GM13976 (cell line): ENCODE measurements at regions not wholly inside any gene's neighbourhood (a gene's known extent, or its start where the extent isn't known, plus 50 kb on each side); places are given as distances from the start of the nearest gene placed in this dataset.

ENCODE experiments used
- DNase-seq: peaks from one replicate; pipeline ENCODE4 v3.0.0; 2012; ENCODE audit warnings: low spot score
- in situ Hi-C: fragments of 300-500 bp; cut with MboI; formaldehyde crosslinking; loops from one replicate; pipeline ENCODE4 v1.12.0; 2022; ENCODE audit warnings: low sequenced_read_pairs, mixed read lengths, inconsistent platforms; ENCODE audit not compliant: unreplicated experiment
- TF ChIP-seq, protein P1 (sequence below): IDR thresholded peaks from 2 replicates; pipeline ENCODE4 v1.5.1; 2012; ENCODE audit warnings: borderline replicate concordance, mild to moderate bottlenecking; ENCODE audit not compliant: insufficient read depth; ENCODE audit errors: extremely low read depth, missing control alignments, control extremely low read depth

DNA sequence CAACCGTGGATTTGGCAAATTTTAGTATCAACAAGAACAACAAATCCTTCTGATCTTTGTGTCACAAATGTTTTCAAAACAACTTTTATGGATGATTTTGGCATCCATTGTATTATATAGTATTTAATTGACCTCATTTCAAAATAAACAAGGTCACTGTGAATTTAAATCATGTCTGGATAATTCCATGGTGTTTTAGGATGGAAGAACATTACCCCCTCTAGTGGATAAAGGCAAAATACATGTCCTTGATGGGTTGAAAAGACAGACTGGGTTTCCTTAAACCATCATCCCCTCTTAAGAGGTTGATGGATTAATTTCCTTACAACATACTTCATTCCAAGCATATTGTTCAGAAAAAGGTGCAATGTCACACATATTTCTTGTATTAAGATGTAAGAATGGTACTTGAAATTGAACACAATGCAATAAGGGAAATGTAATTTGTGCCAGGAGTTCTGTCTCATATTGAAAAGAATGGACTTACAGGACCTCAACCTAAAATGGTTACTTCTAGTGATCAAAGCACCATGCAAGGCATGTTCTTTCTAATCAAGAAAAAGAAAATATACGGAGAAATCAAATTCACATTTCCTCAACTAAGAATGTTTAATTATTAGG is 352.0 kb downstream of the BCAT1 start:
- DNase-seq: peak; percentile 31
- in situ Hi-C loops: loop anchor here (25.0 kb wide), 1 partner anchor 485 kb away; no protein-coding TSS in a partner anchor

DNA sequence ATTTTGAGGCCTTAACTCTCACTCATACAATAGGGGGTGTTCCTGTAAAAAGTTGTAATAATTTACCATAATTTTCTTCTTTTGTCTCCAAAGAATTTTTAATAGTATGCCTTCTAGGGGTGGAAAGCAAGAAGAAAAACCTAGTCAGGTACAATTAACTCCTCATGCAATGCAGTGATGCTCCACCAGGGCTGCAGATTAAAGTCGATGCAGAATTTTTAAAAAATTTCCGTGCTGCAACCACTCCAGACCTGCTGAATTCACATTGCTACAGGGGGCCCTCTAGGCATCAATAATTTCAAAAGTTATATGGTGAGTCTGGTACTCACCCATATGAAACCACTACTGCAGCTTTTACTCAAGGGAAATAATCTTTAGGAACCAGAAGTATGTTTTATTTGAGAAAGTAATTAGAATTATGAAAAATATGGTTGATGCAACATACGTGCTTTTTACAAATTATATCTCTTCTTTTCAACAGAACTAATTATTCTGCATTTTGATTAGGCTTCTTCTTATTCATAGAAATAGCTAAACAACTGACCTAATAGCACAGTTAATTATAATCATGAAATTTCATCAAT is 353.2 kb downstream of the BCAT1 start:
- no peak for DNase-seq
- in situ Hi-C loops: loop anchor here (25.0 kb wide), 1 partner anchor 483 kb away; no protein-coding TSS in a partner anchor
- TF ChIP-seq, protein P1, sequence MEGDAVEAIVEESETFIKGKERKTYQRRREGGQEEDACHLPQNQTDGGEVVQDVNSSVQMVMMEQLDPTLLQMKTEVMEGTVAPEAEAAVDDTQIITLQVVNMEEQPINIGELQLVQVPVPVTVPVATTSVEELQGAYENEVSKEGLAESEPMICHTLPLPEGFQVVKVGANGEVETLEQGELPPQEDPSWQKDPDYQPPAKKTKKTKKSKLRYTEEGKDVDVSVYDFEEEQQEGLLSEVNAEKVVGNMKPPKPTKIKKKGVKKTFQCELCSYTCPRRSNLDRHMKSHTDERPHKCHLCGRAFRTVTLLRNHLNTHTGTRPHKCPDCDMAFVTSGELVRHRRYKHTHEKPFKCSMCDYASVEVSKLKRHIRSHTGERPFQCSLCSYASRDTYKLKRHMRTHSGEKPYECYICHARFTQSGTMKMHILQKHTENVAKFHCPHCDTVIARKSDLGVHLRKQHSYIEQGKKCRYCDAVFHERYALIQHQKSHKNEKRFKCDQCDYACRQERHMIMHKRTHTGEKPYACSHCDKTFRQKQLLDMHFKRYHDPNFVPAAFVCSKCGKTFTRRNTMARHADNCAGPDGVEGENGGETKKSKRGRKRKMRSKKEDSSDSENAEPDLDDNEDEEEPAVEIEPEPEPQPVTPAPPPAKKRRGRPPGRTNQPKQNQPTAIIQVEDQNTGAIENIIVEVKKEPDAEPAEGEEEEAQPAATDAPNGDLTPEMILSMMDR: no peak

More for the DNA sequence above, 352.0 kb downstream of the BCAT1 start:
- TF ChIP-seq, protein P1: peak; percentile 15

DNA sequence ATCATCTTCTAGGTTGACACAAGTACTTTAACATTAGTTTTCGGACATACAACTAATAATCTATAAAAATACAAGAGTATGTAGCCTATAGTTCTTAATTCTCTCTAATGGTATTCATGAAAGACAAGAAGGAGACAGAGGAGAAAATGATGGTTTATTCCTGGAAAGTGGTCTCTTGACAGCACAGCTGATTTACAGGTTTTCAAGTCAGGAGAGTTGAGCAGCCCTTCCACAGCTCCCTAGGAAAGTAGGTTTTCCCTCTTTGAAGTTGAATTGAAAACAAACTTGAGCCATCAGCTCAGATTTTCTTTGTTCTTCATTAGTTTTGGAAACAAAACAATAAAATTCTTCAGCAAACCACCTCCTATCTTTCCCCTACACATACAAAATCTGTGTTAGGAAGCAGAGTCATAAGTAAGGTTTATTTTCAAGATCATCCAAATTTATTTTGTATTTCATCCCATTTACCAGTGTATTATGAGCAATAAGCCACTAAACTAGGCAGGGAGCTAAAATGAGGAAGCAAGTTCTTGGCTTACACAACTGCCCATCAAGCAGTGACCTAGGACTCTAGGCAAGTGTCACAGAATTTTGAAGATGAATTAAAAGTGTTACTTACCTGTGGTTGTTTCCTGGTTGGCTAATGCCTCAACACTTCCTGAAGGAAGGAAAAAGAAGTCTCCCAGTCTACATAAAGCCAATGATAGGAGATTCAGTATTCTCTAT is 357.0 kb downstream of the BCAT1 start:
- in situ Hi-C loops: loop anchor here (25.0 kb wide), 1 partner anchor 480 kb away; no protein-coding TSS in a partner anchor
- TF ChIP-seq, protein P1: no peak
- DNase-seq: no peak

- in situ Hi-C loops: loop anchor here (25.0 kb wide), 1 partner anchor 479 kb away; no protein-coding TSS in a partner anchor
- DNase-seq: no peak
Measured at GRCh38 chr12:24591079-24591626, 357.7 kb downstream of the BCAT1 start.

GRCh38 chr12:24586293-24586692 is 362.6 kb downstream of the BCAT1 start:
- DNase-seq: no peak
- TF ChIP-seq, protein P1: no peak
- in situ Hi-C loops: loop anchor here (25.0 kb wide), 1 partner anchor 474 kb away; no protein-coding TSS in a partner anchor

More at GRCh38 chr12:24591079-24591626, 357.7 kb downstream of the BCAT1 start:
- TF ChIP-seq, protein P1: no peak

DNA sequence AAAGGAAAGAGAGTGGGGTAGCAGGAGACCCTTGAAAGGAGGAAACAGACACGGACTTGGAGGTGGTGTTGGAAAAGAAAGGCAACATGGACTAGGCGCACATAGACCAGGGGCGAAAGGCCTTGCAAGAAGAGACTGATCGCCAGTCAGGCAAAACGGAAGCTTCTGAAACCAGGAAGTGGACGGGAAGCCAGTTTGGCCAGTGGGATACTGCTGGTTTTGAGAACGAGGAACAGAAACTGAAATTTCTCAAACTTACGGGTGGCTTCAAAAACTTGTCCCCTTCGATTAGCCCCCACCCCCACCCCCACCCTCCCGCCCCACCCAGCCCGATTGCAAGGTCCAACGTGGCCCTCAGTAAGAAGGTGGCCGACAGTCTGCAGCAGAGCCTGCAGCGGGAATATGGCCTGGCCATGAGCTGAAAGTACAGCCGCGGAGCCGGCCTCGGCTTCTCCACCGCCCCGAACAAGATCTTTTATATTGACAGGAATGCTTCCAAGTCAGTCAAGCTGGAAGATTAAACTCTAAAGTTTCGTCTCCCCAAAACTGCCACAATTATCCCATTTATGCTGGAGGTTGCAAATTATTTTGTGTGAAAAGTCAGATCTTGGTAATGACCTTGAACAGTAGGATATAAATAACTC is 364.7 kb downstream of the BCAT1 start:
- in situ Hi-C loops: loop anchor here (25.0 kb wide), 1 partner anchor 472 kb away; no protein-coding TSS in a partner anchor
- no peak for DNase-seq
- TF ChIP-seq, protein P1: no peak
